Activated naive CD8-positive, alpha-beta T cell treated with anti-CD3 and anti-CD28 coated beads, Interleukin-2, amount 50 U/mL, for 16 hours (primary cell): ENCODE measurements at regions not wholly inside any gene's neighbourhood (a gene's known extent, or its start where the extent isn't known, plus 50 kb on each side); places are given as distances from the start of the nearest gene placed in this dataset.

Experiments
- DNase-seq: peaks from one replicate; pipeline ENCODE4 v3.0.0-alpha.2; 2020; ENCODE audit warnings: low read depth, low spot score

DNA sequence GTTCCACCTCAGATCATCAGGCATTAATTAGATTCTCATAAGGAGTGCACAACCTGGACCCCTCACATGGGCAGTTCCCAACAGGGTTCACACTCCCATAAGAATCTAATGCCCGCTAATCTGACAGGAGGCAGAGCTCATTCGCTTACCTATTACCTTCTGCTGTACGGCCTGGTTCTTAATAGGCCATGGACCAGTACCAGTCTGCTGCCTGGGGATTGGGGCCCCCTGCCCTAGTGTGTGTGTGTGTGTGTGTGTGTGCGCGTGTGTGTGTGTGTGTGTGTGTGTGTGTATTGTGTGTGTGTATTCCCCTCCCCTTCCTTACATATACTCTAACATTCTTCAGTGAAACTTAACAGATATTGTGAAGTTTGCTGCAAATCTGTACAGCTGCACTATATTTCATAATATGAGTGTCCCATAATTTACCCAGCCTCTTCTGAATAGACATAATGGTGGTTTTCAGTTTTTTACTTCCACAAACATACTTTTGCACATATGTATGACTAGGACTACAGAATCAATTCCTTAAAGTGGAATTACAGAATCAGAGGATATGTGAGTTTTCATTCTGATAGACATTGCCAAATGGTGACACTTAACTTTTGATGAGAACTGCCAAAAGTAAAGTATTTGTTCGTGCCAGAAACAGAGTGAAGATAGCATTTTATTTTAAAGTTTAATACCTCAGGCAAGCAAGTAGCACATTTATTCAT is 205.2 kb upstream of the EEA1 start:
- no peak for DNase-seq

DNA sequence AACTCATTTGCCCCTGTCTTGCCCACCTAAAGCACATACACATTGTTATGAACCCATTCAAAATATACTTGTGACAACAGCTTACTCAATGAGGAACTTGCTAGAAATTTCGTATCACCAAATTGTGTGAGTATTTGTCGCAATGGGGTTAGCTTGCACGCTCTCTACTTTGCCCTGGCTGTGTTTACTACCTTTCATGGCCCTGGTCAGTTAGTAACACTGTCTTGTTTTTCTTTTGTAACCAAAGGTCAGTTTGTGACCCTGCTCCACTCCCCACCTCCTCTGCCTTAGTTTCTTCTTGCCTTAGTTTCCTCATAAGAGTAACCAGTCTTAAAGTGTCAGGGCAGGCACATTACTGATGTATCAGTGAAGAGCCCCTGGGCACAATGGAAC is 205.8 kb upstream of the EEA1 start:
- no peak for DNase-seq

- DNase-seq: no peak
These were observed 206.5 kb upstream of the EEA1 start for GRCh38 chr12:93135286-93136239.

- DNase-seq: no peak
These were observed 207.4 kb upstream of the EEA1 start for GRCh38 chr12:93136253-93137055.

DNA sequence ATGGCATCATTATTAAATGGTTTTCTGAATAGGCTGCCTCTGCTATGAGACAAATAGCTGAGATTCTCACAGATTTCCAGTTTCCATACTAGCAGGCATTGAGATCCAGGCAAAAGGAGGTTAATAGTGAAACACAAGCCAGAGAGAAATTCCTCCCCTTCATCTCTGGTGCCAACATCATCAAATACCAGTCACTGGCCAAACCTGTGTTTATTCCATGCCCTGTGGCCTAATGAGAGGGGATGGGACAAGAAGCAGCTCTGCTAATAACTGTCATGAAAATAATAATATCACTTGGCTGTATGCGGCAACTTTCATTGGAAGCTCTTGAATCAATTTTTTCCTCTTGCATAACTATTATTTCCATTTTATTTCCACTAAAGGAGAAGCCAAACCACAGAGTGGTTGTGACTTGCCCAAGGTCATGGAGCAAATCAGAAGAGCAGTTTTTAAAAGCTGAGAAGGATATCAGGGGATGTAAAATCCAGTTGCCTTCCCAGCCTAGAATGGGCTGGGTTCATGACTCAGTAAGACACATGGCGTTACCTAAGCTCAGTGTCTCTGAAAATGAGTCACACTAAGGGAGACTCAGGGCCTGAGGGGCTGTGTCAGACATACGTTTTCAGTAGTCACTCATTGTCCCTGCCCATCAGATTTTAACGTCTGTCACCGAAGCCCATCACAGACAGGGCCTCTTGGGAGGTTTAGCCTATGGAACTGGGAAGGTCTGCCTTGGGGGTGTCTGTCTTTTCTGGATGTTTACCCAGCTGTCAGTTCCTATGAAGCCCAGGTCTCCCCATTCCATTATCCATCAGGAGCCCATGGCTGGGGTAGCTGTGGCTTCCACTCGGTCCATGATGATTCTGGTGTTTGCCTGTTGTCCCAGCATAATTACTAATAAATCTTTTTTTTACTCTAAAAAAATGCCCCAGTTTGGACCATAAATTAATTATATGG is 208.8 kb upstream of the EEA1 start:
- DNase-seq: no peak

GRCh38 chr12:93139028-93139665 is 210.1 kb upstream of the EEA1 start:
- DNase-seq: no peak

- DNase-seq: no peak
These were observed 211.2 kb upstream of the EEA1 start for GRCh38 chr12:93140325-93140724.

DNA sequence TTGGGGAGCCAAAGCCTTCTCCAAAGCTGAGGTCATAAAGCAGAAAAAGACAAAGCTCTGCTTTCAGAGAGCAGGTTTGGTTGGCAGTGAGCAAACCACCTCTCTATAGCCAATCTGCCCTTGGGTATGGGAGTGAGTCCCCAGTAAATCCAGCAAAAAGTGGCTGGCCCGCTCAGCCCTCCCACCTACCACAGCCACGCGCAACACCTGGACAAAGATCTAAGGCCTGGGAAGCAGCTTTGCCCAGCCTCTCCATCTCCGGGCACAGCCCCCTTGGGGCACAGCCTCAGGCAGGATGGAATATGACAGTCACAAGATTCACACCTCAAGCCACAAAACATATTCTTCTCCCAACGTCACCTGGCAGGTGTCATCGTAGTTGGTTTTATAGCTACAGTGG is 211.7 kb upstream of the EEA1 start:
- DNase-seq: no peak

DNA sequence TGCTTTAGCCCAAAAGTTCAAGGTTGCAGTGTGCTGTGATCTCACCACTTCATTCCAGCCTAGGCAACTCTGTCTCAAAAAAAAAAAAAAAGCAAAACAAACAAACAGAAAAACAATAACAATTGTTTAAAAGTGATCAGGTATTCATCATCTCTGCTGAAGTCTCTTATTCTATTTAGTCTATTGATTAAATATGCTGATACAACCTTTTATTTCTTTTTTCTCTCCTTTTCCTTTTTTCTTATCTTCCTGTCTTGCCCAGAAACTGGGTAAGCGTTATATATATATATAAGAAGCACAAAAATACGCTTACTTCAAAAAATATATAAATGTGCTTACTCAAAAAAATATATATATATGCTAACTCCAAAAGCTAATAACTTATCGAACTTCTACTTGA is 213.8 kb upstream of the EEA1 start:
- no peak for DNase-seq

- DNase-seq: no peak
These were observed 215.0 kb upstream of the EEA1 start for GRCh38 chr12:93144109-93144508.

DNA sequence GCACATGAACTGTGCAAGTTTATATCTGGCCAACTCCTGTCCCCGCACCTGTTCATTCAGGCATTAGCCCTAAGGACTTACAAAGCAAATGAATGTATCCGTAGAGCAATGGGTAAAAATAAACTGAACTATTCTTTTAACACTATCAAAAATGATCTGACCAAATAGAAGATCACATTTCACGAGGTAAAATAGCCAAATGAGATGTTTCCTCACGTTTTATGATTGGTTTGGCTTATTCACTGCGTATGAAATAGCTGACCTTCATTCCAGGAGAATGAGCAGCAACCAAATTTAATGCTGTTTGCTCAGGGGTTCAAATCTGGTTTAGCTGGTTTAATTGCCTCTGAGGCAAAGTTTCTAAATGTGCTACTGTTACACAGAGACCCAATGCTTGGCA is 216.0 kb upstream of the EEA1 start:
- no peak for DNase-seq

GRCh38 chr12:93146263-93146939 is 217.3 kb upstream of the EEA1 start:
- DNase-seq: no peak

- no peak for DNase-seq
These were observed 217.9 kb upstream of the EEA1 start for GRCh38 chr12:93146970-93147369.

GRCh38 chr12:93148412-93148811 is 219.3 kb upstream of the EEA1 start:
- DNase-seq: no peak

GRCh38 chr12:93149229-93149628 is 220.1 kb upstream of the EEA1 start:
- DNase-seq: no peak

DNA sequence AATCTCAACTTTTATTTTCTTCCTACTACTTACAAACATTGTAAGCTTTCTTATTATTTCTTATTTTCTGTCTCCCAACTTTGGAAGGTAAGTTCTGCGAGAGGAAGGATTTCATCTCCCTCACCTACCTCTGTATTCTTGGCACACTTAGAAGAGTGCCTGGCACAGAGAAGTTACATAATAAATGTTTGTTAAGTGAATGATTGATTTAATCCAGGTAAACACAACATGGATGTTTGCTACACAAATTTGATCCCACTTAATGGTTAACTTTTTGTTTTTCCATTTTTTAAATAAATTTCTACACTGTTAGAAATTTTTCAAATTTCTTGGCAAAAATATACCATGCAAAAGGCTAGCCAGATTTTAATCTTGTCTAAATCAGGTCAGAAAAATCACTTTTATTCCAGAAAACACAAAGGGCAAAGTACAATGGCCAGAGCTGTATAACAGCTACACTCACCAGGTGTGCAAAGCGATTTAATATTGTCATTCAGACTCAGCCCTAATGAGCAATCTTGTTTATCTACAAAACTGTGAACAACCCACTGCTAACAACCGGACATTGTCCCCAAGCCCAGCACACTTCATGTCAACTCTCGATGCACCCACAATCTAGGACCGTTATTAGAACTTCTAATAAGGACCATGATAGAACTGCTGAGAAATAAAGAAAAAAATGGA is 222.1 kb upstream of the EEA1 start:
- no peak for DNase-seq

- DNase-seq: no peak
These were observed 223.5 kb upstream of the EEA1 start for GRCh38 chr12:93152617-93153016.

GRCh38 chr12:93153321-93153720 is 224.2 kb upstream of the EEA1 start:
- DNase-seq: no peak

DNA sequence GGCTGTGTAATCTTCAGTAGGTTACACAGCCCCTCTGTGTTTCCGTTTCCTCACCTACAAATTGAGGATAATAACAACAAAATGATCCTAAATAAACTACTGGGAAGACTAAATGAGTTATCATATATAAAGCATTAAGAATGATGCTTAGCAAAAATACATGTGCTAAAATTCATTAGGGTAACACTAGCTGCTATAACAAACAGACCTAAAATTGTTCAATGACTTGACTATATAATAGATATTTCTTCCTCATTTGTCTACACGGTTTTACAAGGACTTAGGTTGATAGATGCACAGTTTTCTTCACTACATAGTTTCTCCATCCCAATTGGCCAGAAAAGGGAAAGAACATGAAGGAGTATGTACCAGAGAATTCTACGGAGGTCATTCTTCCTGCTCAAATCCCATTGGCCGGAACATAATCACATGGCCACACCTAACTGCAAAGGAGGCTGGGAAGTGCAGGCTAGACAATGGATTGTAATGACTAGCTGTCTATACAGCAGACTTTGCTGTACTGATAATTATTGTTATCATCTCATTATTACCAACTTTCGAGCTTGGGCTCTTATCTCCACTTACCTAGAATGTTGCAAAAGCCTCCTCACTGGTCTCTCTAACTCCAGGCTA is 223.5 kb upstream of the NUDT4 start:
- DNase-seq: no peak
